Neural cell (in vitro differentiated cells): ENCODE measurements at regions not wholly inside any gene's neighbourhood (a gene's known extent, or its start where the extent isn't known, plus 50 kb on each side); places are given as distances from the start of the nearest gene placed in this dataset.
A peak's percentile ranks its signal among the peaks of the same experiment; 100 is the strongest.

Experiments used
- H2AFZ ChIP-seq: fragments of 200-600, 300-800 bp; sonication (generic), shearing (Covaris generic); 2 replicates; pipeline ENCODE4 v1.6.0; 2014; ENCODE audit warnings: low read depth, mild to moderate bottlenecking, antibody characterized with exemption, low read length, moderate library complexity
- H3F3A ChIP-seq: fragments of 200-600 bp; shearing (Covaris generic); 2 replicates; pipeline ENCODE4 v1.6.1; 2016; ENCODE audit warnings: mild to moderate bottlenecking, moderate library complexity, mixed read lengths, antibody characterized with exemption, low read length; ENCODE audit not compliant: insufficient read depth, poor library complexity, severe bottlenecking
- H3K27ac ChIP-seq: fragments of 200-600, 300-800 bp; sonication (generic), shearing (Covaris generic); 2 replicates; pipeline ENCODE4 v1.5.1; 2014; ENCODE audit warnings: mild to moderate bottlenecking, low read length, moderate library complexity
- H3K27me3 ChIP-seq: fragments of 300-800, 200-600 bp; sonication (generic), shearing (Covaris generic); 2 replicates; pipeline ENCODE4 v1.6.0; 2014; ENCODE audit warnings: mild to moderate bottlenecking, low read depth, low read length, moderate library complexity; ENCODE audit not compliant: insufficient read depth
- H3K36me3 ChIP-seq: fragments of 300-800, 200-600 bp; sonication (generic), shearing (Covaris generic); 2 replicates; pipeline ENCODE4 v1.5.1; 2014; ENCODE audit warnings: mild to moderate bottlenecking, antibody characterized with exemption, low read length, moderate library complexity; ENCODE audit not compliant: insufficient read depth
- H3K4me2 ChIP-seq: fragments of 300-800, 200-600 bp; sonication (generic), shearing (Covaris generic); 2 replicates; pipeline ENCODE4 v1.6.0; 2014; ENCODE audit warnings: mild to moderate bottlenecking, low read length
- H3K4me3 ChIP-seq: fragments of 300-800, 200-600 bp; sonication (generic), shearing (Covaris generic); 2 replicates; pipeline ENCODE4 v1.5.1; 2014; ENCODE audit warnings: mild to moderate bottlenecking, low read length, moderate library complexity
- H3K79me2 ChIP-seq: fragments of 200-600 bp; shearing (Covaris generic); replicated peaks from 2 replicates; pipeline ENCODE4 v1.6.0; 2014; ENCODE audit warnings: mild to moderate bottlenecking, low read length, moderate library complexity; ENCODE audit not compliant: insufficient read depth
- H3K9ac ChIP-seq: fragments of 300-800, 200-600 bp; sonication (generic), shearing (Covaris generic); 2 replicates; pipeline ENCODE4 v1.6.1; 2016; ENCODE audit warnings: mild to moderate bottlenecking, low read length, mixed read lengths
- H3K9me2 ChIP-seq: fragments of 200-600 bp; shearing (Covaris generic); 2 replicates; pipeline ENCODE4 v1.6.1; 2016; ENCODE audit warnings: mild to moderate bottlenecking, low read length, mixed read lengths; ENCODE audit not compliant: insufficient read depth
- H3K9me3 ChIP-seq: fragments of 200-600, 300-800 bp; sonication (generic), shearing (Covaris generic); 2 replicates; pipeline ENCODE4 v1.6.1; 2016; ENCODE audit warnings: mild to moderate bottlenecking, mixed run types, low read length, moderate library complexity, mixed read lengths
- H4K20me1 ChIP-seq: fragments of 200-600 bp; shearing (Covaris generic); 2 replicates; pipeline ENCODE4 v1.6.1; 2016; ENCODE audit warnings: mild to moderate bottlenecking, mixed run types; ENCODE audit not compliant: insufficient read depth
- EP300 ChIP-seq: fragments of 450-650 bp; conservative IDR thresholded peaks from 2 replicates; pipeline ENCODE4 v1.6.1; 2014; ENCODE audit warnings: antibody characterized with exemption, mild to moderate bottlenecking, moderate library complexity; ENCODE audit not compliant: poor library complexity, severe bottlenecking
- EZH2 ChIP-seq: fragments of 200-600, 300-800 bp; shearing (Covaris generic), sonication (generic); IDR thresholded peaks from 2 replicates; pipeline ENCODE4 v1.6.1; 2014; ENCODE audit warnings: antibody characterized with exemption, low read length, borderline replicate concordance, mild to moderate bottlenecking; ENCODE audit not compliant: insufficient read depth, poor library complexity, severe bottlenecking
- MXI1 ChIP-seq: fragments of 450-650 bp; conservative IDR thresholded peaks from 2 replicates; pipeline ENCODE4 v1.6.1; 2014; ENCODE audit warnings: antibody characterized with exemption, mild to moderate bottlenecking; ENCODE audit not compliant: poor library complexity, severe bottlenecking
- POLR2AphosphoS5 ChIP-seq: IDR thresholded peaks from 2 replicates; pipeline ENCODE4 v1.6.1; 2012
- RAD21 ChIP-seq: fragments of 450-650 bp; conservative IDR thresholded peaks from 2 replicates; pipeline ENCODE4 v1.6.1; 2014; ENCODE audit warnings: antibody characterized with exemption, mild to moderate bottlenecking, moderate library complexity
- SMC3 ChIP-seq: fragments of 450-650 bp; conservative IDR thresholded peaks from 2 replicates; pipeline ENCODE4 v1.6.1; 2014; ENCODE audit warnings: antibody characterized with exemption, mild to moderate bottlenecking, moderate library complexity; ENCODE audit not compliant: poor library complexity
- TAF1 ChIP-seq: IDR thresholded peaks from 2 replicates; pipeline ENCODE4 v1.6.1; 2012; ENCODE audit warnings: low read depth
- TF ChIP-seq, protein P1 (sequence below): fragments of 450-650 bp; IDR thresholded peaks from 2 replicates; pipeline ENCODE4 v1.5.1; 2014; ENCODE audit warnings: antibody characterized with exemption, mild to moderate bottlenecking, moderate library complexity; ENCODE audit not compliant: poor library complexity, severe bottlenecking
- TF ChIP-seq, protein P2 (sequence below): IDR thresholded peaks from 2 replicates; pipeline ENCODE4 v1.6.1; 2012; ENCODE audit warnings: borderline replicate concordance

DNA sequence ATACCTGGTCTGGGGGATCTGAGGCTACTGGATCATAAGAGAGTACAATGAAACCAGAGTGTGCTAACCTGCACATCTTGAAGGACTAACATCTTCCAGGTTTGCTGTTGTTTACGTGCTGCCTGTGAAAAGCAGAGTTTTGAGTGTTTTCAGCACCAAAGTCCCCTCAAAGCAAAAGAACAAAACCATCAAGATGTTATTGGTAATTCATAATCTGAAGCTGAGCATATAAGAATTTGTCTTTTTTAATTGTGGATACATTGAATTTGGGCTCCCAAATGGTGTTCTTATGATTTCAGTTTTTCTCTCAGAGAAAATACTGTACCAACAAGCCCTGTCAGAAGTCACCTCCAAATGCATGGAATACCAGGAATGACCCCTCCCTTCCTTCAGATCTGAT, 110.2 kb downstream of the BTG1 start:
- Histone ChIP-seq H3K27me3 (no peaks in the 10 kb centered on the region), H3K9ac (no peak overlapping the region), H3F3A (no peaks in the 10 kb centered on the region), H2AFZ (no peak overlapping the region), H3K9me3 (no peaks in the 10 kb centered on the region), H3K4me3 (no peak overlapping the region), H3K36me3 (no peaks in the 10 kb centered on the region), H3K79me2 (no peaks in the 10 kb centered on the region), H3K4me2 (no peak overlapping the region), H3K9me2 (no peaks in the 10 kb centered on the region), H4K20me1 (no peaks in the 10 kb centered on the region), H3K27ac (no peak overlapping the region)
- TF ChIP-seq TAF1 (no peak), EP300 (no peak), MXI1 (no peak), POLR2AphosphoS5 (no peak), EZH2 (no peak), RAD21 (no peak), SMC3 (no peak)
- TF ChIP-seq, protein P1, sequence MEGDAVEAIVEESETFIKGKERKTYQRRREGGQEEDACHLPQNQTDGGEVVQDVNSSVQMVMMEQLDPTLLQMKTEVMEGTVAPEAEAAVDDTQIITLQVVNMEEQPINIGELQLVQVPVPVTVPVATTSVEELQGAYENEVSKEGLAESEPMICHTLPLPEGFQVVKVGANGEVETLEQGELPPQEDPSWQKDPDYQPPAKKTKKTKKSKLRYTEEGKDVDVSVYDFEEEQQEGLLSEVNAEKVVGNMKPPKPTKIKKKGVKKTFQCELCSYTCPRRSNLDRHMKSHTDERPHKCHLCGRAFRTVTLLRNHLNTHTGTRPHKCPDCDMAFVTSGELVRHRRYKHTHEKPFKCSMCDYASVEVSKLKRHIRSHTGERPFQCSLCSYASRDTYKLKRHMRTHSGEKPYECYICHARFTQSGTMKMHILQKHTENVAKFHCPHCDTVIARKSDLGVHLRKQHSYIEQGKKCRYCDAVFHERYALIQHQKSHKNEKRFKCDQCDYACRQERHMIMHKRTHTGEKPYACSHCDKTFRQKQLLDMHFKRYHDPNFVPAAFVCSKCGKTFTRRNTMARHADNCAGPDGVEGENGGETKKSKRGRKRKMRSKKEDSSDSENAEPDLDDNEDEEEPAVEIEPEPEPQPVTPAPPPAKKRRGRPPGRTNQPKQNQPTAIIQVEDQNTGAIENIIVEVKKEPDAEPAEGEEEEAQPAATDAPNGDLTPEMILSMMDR, result no peak
- TF ChIP-seq, protein P2, sequence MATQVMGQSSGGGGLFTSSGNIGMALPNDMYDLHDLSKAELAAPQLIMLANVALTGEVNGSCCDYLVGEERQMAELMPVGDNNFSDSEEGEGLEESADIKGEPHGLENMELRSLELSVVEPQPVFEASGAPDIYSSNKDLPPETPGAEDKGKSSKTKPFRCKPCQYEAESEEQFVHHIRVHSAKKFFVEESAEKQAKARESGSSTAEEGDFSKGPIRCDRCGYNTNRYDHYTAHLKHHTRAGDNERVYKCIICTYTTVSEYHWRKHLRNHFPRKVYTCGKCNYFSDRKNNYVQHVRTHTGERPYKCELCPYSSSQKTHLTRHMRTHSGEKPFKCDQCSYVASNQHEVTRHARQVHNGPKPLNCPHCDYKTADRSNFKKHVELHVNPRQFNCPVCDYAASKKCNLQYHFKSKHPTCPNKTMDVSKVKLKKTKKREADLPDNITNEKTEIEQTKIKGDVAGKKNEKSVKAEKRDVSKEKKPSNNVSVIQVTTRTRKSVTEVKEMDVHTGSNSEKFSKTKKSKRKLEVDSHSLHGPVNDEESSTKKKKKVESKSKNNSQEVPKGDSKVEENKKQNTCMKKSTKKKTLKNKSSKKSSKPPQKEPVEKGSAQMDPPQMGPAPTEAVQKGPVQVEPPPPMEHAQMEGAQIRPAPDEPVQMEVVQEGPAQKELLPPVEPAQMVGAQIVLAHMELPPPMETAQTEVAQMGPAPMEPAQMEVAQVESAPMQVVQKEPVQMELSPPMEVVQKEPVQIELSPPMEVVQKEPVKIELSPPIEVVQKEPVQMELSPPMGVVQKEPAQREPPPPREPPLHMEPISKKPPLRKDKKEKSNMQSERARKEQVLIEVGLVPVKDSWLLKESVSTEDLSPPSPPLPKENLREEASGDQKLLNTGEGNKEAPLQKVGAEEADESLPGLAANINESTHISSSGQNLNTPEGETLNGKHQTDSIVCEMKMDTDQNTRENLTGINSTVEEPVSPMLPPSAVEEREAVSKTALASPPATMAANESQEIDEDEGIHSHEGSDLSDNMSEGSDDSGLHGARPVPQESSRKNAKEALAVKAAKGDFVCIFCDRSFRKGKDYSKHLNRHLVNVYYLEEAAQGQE, result no peak

DNA sequence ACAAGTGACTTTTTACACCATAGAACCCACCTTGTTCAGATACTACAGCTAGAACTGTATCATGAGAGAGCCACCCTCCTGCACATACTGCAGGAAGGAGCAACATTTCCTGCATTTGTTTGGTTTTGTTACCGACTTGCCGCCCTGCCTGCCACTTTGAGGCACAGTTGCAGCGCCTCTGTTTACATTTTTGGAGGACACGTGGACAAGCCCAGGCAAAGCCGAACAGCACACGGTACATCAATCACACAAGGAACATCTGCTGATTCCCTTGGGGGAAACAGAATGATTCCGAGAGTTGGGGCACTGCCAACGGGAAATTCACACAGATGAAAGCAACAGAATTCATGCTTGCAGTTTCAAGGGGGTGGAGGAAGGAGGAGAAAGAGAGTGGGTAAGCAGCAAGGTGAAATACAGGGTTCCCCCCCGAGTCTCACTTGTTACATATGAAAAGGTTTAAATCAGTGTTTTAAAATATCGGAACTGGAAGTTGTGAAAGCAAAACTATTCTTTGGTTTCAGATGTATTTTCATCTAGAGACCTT, 110.7 kb downstream of the BTG1 start:
- Histone ChIP-seq H3K9me2 (no peaks in the 10 kb centered on the region), H2AFZ (no peak overlapping the region), H3K9me3 (no peaks in the 10 kb centered on the region), H3K79me2 (no peaks in the 10 kb centered on the region), H3K4me2 (no peak overlapping the region), H3K4me3 (peak overlapping the region; percentile 11), H3K27me3 (no peaks in the 10 kb centered on the region), H3K9ac (no peak overlapping the region), H4K20me1 (no peaks in the 10 kb centered on the region), H3F3A (no peaks in the 10 kb centered on the region), H3K27ac (no peak overlapping the region), H3K36me3 (no peaks in the 10 kb centered on the region)
- TF ChIP-seq EP300 (peak; percentile 36), SMC3 (no peak), TAF1 (no peak)

DNA sequence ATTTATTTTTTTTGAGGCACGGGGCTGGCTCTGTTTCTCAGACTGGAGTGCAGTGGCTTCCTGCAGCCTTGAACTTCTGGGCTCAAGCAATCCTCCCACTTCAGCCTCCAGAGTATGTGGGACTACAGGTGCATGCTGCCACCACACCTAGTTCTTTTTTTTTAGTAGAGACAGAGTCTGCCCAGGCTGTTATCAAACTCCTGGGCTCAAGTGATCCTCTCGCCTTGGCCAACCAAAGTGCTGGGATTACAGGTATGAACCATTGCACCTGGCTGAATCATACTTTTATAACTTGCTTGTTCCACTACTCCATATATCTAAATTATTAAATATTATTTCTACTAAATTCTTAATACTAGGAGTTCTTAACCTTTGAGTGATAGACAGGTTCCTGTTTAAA, 111.6 kb downstream of the BTG1 start:
- H3K4me2 ChIP-seq, result no peak overlapping the region
- no peaks in the 10 kb centered on the region for H3K27me3 ChIP-seq
- H3K4me3 ChIP-seq, result no peak overlapping the region
- H3F3A ChIP-seq, result no peaks in the 10 kb centered on the region
- TF ChIP-seq, protein P1, result no peak
- TF ChIP-seq EP300 (no peak), MXI1 (no peak), RAD21 (no peak), TAF1 (no peak), EZH2 (no peak), SMC3 (no peak), POLR2AphosphoS5 (no peak)
- TF ChIP-seq, protein P2, result no peak
- H3K9ac ChIP-seq, result no peak overlapping the region
- no peak overlapping the region for H2AFZ ChIP-seq
- H3K27ac ChIP-seq, result no peak overlapping the region
- no peaks in the 10 kb centered on the region for H3K9me3 ChIP-seq
- H3K9me2 ChIP-seq, result no peaks in the 10 kb centered on the region
- no peaks in the 10 kb centered on the region for H4K20me1 ChIP-seq
- no peaks in the 10 kb centered on the region for H3K79me2 ChIP-seq
- no peaks in the 10 kb centered on the region for H3K36me3 ChIP-seq
